ENCODE measurements at regions not wholly inside any gene's neighbourhood (a gene's known extent, or its start where the extent isn't known, plus 50 kb on each side); places are given as distances from the start of the nearest gene placed in this dataset.

GRCh38 chr9:87211669-87212068, 264.4 kb upstream of the GAS1 start:
- no peak for DNase-seq

DNA sequence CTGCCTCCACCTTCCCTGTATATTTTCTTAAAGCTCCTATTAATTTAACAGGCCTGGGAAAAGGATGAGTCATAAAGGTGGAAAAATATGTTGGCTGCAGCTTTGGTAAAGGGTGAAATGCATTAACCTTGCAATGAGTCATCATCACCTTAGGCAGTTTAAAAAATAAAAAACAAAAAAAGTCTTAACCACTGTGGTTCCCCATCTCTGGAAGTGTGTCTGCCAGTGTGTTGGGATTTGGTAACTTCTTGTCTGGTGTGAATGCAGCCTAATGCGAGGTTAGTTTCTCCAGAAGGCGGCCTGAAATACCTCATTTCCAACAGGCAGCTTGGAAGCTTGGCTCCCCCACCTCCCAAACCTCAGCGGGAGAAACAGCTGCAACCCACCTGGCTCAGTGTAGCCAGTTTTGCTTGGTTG, 265.3 kb upstream of the GAS1 start:
- no peak for DNase-seq

DNA sequence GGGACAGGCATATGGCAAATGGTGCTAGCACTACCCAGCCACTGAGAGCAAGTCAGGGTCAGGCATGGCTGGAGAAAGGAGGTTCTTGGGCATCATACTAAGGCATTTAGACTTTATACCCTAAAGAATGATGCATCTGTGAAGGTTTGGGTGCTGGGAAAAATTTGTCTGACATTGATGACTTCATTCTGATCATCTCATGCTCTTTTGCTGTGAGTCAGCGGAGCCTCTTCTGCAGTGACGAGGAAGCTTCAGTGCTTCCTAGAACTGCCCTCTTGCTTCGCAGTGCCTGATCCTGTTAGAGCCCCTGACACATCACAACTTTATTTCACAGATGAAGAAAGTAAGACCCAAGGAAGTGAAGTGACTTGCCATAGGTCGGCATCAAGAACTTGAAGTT, 266.6 kb upstream of the GAS1 start:
- DNase-seq: no peak

GRCh38 chr9:87214991-87215390, 267.7 kb upstream of the GAS1 start:
- DNase-seq: no peak

DNA sequence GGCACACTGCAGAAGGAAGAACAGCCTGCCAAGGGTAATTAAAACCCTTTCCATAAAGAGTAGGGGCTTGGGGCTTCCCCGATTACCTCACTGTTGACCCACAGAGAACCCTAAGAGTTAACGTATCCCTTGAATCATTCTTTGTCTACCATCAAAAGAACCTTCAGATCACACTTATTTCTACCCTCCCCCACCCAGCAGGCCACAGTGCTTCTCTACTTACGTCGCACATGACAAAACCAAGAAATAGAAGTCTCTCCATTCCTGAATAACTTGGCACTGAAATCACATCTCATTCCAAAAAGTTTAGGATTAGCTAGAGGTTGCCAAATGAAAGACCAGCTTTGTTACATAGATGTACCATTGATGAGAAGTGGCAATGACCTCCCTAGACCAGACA, 268.7 kb upstream of the GAS1 start:
- no peak for DNase-seq

- no peak for DNase-seq
These were observed 269.7 kb upstream of the GAS1 start for GRCh38 chr9:87216897-87217455.

- no peak for DNase-seq
These were observed 274.0 kb upstream of the DAPK1 start for GRCh38 chr9:87223392-87224246.

DNA sequence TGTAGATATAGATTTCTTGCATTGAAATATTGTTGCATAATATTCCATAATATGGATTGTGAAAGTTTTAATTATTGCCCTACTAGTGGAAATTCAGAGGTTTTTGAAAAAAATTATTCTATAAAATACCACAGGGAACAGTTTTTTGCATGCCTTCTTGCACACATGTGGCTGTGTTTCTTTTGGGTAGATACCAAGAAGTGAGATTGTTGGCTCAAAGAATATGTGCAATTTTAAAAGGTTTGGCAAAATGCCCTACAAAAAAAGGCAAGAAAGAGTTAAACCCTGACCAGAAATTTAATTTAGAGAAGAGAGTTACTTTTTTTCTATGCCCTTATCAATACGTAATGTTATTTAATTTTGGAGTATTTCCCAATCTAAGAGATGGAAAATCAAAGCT, 270.8 kb upstream of the DAPK1 start:
- no peak for DNase-seq

GRCh38 chr9:87227456-87227855, 270.2 kb upstream of the DAPK1 start:
- no peak for DNase-seq

DNA sequence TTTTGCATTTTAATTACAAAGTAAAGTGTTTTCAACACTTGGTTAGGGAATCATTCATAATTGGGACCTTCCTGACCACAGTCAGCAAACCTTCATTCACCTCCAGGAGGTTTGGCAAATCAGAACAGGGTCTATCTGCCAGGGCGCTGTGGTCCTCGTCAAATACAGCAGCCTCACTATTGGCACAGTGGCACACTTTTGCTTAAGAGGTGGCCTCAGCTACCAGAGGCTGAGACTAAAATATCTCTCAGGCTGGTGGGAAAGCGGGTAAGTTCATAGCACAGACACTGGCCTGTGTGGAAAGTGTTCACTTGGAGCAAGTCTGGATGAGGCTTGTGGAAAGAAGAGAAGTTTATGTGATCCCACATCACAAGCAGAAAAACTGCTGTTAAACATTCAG, 268.6 kb upstream of the DAPK1 start:
- DNase-seq: no peak

DNA sequence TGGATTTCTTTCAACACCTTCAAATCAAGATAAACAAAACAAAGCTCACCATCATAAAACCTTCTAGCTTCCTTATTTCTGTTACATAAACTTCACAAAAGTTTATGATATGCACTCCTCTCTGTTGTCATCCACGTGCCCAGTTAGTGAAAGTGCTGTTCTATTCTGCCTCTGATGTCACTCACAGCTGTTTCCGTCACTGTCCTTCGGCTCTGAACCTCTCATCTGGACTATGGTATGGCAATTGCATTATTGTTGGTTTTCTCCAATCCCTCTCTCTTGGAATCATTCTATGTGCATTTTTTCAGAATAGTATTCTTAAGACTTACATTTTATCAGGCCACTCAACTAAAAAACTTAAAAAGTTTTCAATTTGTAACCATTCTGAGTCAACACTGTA, 264.2 kb upstream of the DAPK1 start:
- no peak for DNase-seq

GRCh38 chr9:87233899-87234455, 263.7 kb upstream of the DAPK1 start:
- no peak for DNase-seq

DNA sequence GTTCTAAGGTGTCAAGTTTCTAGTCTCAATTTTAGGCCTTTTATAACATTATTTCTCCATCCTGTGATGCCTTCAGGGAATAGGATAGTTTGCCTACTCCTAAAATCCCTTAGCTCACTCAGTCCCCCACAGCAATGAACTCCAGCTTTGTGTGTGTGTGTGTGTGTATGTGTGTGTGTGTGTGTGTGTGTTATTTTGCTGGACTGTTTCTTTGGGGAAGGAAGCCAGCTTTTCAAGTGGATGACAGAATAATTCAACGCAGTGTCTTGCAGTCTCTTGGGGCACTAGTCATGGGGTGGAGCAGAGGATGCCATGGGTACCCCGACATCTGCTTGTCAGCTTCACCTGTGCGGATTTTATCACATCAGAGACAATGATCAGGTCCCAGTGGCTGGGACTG, 262.8 kb upstream of the DAPK1 start:
- DNase-seq: no peak

- no peak for DNase-seq
These were observed 261.1 kb upstream of the DAPK1 start for GRCh38 chr9:87236546-87236945.

DNA sequence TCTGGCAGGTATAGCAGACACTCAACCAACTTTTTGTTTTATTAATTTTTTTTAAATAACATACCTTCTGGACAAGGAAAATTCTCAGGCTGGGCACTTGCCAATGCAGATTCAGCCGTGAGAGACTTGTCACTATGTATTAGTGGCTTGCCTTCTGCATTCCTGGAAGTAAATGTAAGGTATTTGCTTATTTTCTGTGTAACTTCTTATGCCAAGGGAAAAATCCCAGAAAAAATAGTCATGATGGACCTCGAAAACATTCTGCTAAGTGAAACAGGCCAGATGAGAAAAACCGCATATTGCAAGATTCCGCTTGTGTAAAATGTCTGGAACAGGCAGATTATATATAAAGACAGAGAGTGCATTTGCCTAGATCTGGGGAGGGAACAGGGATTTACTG, 260.3 kb upstream of the DAPK1 start:
- DNase-seq: no peak

DNA sequence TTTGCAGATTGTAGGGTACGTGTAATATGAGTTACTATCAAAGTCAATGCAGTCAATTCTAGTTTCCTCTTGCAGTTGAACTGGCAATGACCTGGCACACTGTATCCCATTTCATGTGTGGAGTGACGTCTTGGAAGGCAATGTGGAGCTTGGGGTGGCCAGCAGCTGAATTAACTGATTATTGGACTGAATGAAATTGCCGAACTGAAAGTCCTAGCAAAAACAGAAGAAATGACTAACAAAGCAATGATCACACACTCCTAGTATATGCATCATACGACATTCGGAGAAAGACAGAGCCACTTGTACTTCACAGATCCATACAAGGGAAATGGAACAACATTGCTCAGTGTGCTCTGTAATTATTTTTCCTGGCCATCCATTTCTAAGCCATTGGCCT, 259.1 kb upstream of the DAPK1 start:
- DNase-seq: no peak

DNA sequence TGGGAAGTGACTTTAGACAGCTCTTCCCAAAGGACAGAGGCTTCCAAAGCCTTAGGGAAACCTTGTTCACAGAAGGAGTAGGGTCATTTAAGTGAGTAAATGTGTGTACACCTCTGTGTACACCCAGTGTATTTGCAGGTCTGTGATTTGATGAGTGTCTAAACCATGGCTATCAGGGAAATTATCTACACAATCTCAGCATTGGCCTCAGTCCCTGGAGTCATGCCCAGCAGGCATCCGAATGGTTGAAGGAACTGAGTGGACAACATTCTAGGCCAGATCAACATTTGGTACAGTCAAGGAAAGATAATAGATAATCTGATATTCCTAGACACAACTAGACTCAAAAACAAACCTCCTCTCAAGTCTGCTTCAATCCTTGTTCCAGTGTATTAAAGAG, 258.4 kb upstream of the DAPK1 start:
- DNase-seq: no peak

- no peak for DNase-seq
These were observed 254.1 kb upstream of the DAPK1 start for GRCh38 chr9:87243602-87244001.

GRCh38 chr9:87245271-87245670, 252.4 kb upstream of the DAPK1 start:
- DNase-seq: no peak

DNA sequence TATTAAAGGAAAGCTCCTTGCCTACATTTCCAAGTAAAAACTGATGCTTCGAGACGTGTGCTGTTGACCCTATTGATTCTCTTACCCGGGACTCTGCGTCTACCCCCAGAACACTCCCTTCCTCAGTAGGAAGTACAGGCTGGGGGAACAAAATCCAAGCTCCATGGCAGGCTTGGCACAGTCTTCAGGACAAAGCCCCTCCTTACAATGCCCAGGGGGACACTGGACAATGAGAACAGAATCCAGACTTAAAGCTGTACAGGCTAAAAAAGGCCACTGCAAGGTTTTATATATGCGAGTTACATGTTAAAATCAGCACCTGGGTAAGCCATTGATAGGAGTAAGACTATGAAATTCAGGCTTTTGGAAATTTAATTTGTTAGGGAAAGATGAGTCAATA, 250.6 kb upstream of the DAPK1 start:
- DNase-seq: no peak

DNA sequence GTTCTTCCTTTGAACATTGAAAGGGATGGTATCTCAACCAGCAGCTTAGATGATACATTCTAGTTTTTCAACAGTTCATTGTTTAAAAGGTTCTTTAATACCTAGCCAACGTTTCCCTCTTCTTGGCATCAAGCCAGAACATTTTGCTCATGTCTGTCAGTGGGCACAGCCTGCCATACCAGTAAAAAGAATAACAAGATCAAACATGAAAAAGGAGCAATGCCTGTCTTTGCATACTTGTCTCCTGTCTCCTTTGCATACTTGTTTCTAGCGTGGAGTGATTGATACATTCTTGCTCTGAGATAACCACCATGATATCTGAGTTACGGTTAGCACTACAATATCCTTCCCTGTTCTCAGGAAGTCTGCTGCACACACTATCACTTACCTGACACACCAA, 248.6 kb upstream of the DAPK1 start:
- DNase-seq: no peak

GRCh38 chr9:87250205-87250604, 247.5 kb upstream of the DAPK1 start:
- no peak for DNase-seq

DNA sequence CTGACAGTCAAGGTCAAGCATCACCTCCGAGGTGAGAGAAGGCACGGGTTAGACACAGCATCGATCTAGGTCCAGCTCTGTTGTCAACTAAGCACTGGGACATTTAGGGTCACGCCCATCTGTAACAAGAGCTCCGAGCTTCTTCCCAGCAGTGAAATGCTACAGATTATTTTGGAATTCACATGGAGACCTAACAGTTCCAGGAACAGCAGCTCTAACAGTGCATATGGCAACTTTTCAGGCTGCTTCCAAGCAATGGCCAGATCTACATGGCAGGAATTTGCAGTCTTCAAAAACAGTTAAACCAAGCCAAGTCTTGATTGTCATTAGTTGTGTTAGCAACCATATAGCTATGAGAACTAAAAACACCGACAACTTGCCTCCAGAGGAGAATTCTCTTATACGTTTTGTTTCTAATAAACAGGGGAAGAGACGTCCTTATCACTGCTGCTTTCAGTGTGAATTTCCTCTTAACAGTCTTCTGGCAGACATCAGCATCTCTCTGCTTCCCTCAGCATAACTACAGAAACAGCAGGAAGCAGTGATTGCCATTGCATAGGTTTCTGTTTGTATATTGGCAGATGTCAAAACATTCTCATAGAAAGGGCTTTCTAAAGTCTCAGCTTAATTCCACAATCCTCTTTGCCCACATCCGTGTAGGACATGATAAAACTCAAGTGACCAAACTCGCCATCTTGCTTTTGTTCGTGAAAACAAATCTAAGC, 242.1 kb upstream of the DAPK1 start:
- no peak for DNase-seq

DNA sequence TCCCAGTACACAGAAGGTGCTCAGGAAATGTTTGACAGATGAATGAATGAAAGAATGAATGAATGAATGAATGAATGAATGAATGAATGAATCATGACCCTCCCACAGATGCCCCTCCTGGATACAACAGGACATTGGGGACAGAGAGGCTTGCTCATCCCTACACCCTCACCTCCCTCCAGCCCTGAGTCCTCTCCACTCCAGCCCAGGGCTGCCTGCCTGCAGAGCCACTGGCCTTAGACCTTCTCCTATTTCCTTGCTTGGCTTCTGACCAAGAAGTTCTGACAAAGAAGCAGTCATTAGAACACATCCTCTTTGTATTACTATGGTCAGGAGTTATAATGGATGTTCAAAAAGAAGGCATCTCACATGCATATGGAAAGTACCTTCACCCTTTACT, 240.7 kb upstream of the DAPK1 start:
- no peak for DNase-seq

Measured in stimulated activated CD4-positive, alpha-beta T cell treated with anti-CD3 and anti-CD28 coated beads, Interleukin-4, amount 100 ng/mL, for 4 hours (primary cell).